Suprapubic skin (tissue), 4 donors: ENCODE measurements at regions not wholly inside any gene's neighbourhood (a gene's known extent, or its start where the extent isn't known, plus 50 kb on each side); places are given as distances from the start of the nearest gene placed in this dataset.

Experiments used
- CTCF ChIP-seq, 2 donors: fragments of 200-600 bp in 1 of 2; fragments of 450-650 bp in 1 of 2; sonication (generic) in 1 of 2; IDR thresholded peaks; one replicate each; pipeline ENCODE4 v1.5.1; 2016 to 2019; ENCODE audit warnings: antibody characterized with exemption in 2 of 2, mild to moderate bottlenecking in 1 of 2, moderate library complexity in 1 of 2
- EP300 ChIP-seq: sonication (generic); formaldehyde crosslinking; IDR thresholded peaks from one replicate; pipeline ENCODE4 v1.6.1; 2017; ENCODE audit warnings: antibody characterized with exemption
- POLR2A ChIP-seq, 2 donors: fragments of 450-650 bp; IDR thresholded peaks; one replicate each; pipeline ENCODE4 v1.6.1; 2017; ENCODE audit warnings: antibody characterized with exemption in 2 of 2, mild to moderate bottlenecking in 2 of 2, moderate library complexity in 2 of 2
- POLR2AphosphoS5 ChIP-seq, 3 donors: sonication (generic); formaldehyde crosslinking; IDR thresholded peaks; one replicate each; pipeline ENCODE4 v1.6.1; 2017; ENCODE audit warnings: antibody characterized with exemption in 3 of 3

GRCh38 chr5:163755505-163755904 lies 250.1 kb downstream of the MAT2B start:
- TF ChIP-seq CTCF (IDR thresholded peaks at IDR 0.05) (no peak), POLR2A (IDR thresholded peaks at IDR 0.05) (no peak), POLR2AphosphoS5 (IDR thresholded peaks at IDR 0.05) (no peak), EP300 (no peak)
